Adrenal gland (tissue), 5 donors: ENCODE measurements at regions not wholly inside any gene's neighbourhood (a gene's known extent, or its start where the extent isn't known, plus 50 kb on each side); places are given as distances from the start of the nearest gene placed in this dataset.

Experiments used
- POLR2A ChIP-seq, 2 donors: fragments of 450-650 bp; IDR thresholded peaks; one replicate each; pipeline ENCODE4 v1.6.1; 2017; ENCODE audit warnings: antibody characterized with exemption in 2 of 2, mild to moderate bottlenecking in 2 of 2, moderate library complexity in 1 of 2
- TF ChIP-seq, protein P1 (sequence below), 6 experiments: fragments of 450-650 bp in 4 of 6; fragments of 200-600 bp in 2 of 6; sonication (generic) in 1 of 6; IDR thresholded peaks; 1 replicate in 5 of 6; 2 replicates in 1 of 6; pipeline versions ENCODE4 v1.5.1 to v1.8.0; 2016 to 2021; ENCODE audit warnings: antibody characterized with exemption in 6 of 6, mild to moderate bottlenecking in 2 of 6, moderate library complexity in 1 of 6
- donor health status: DM: no; HTN: no; CAD: no.

DNA sequence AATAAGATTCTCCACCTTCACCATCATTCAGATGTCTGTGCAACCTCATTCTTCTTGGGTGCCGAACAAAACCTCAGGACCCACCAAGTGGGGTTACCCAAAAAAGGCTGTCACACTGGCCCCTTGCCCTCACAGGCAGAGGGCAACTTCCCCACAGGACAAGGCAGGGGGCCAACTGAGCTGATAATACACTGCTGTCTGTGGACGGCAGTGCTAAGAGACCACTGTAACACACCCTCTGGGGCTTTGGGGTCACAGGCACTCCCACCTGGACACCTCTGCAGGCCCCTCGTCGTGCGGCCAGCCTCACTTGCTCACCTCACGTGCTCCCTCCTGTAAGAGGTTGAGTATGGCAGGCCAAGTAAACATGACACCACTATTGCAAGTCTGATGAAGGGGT lies 515.8 kb upstream of the COX7C start:
- TF ChIP-seq POLR2A (IDR thresholded peaks at IDR 0.05), result no peak
- TF ChIP-seq, protein P1, sequence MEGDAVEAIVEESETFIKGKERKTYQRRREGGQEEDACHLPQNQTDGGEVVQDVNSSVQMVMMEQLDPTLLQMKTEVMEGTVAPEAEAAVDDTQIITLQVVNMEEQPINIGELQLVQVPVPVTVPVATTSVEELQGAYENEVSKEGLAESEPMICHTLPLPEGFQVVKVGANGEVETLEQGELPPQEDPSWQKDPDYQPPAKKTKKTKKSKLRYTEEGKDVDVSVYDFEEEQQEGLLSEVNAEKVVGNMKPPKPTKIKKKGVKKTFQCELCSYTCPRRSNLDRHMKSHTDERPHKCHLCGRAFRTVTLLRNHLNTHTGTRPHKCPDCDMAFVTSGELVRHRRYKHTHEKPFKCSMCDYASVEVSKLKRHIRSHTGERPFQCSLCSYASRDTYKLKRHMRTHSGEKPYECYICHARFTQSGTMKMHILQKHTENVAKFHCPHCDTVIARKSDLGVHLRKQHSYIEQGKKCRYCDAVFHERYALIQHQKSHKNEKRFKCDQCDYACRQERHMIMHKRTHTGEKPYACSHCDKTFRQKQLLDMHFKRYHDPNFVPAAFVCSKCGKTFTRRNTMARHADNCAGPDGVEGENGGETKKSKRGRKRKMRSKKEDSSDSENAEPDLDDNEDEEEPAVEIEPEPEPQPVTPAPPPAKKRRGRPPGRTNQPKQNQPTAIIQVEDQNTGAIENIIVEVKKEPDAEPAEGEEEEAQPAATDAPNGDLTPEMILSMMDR (IDR thresholded peaks at IDR 0.05), result no peak
